C4-2B (cell line): ENCODE measurements at regions not wholly inside any gene's neighbourhood (a gene's known extent, or its start where the extent isn't known, plus 50 kb on each side); places are given as distances from the start of the nearest gene placed in this dataset.

ENCODE experiments used
- ZFX ChIP-seq: fragments of 450-650 bp; IDR thresholded peaks from 2 replicates; pipeline ENCODE4 v1.6.1; 2017
- TF ChIP-seq, protein P1 (sequence below): fragments of 450-650 bp; conservative IDR thresholded peaks from 2 replicates; pipeline ENCODE4 v1.5.1; 2017; ENCODE audit warnings: mild to moderate bottlenecking

DNA sequence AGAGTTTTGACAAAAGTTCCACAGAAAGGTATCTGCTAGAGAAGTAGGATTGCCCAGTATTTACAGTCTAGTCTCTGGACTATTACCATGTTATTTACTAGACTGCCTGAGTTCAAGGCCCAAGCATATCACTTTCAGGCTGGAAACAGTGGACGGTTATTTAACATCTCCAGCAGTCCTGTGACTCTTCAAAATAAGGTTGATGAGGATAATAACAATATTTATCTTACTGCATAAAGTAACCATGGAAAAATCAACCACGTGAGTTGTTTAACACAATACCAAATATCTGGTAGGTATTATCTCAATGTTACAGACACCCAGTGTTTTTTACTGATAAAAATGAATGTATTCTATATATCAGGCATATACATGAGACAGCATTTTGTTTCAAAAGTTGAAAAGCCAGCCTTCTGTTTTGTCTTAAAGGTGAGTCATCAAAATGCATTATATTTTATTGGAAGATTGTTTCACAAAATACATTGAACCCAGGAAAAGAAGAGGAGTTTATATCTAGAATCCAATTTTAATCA lies 535.8 kb downstream of the TBL1XR1 start:
- TF ChIP-seq, protein P1, sequence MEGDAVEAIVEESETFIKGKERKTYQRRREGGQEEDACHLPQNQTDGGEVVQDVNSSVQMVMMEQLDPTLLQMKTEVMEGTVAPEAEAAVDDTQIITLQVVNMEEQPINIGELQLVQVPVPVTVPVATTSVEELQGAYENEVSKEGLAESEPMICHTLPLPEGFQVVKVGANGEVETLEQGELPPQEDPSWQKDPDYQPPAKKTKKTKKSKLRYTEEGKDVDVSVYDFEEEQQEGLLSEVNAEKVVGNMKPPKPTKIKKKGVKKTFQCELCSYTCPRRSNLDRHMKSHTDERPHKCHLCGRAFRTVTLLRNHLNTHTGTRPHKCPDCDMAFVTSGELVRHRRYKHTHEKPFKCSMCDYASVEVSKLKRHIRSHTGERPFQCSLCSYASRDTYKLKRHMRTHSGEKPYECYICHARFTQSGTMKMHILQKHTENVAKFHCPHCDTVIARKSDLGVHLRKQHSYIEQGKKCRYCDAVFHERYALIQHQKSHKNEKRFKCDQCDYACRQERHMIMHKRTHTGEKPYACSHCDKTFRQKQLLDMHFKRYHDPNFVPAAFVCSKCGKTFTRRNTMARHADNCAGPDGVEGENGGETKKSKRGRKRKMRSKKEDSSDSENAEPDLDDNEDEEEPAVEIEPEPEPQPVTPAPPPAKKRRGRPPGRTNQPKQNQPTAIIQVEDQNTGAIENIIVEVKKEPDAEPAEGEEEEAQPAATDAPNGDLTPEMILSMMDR = no peak
- TF ChIP-seq ZFX = no peak
